ENCODE measurements at regions not wholly inside any gene's neighbourhood (a gene's known extent, or its start where the extent isn't known, plus 50 kb on each side); places are given as distances from the start of the nearest gene placed in this dataset.

GRCh38 chr5:17430241-17430640 is 67.8 kb upstream of the TAF11L2 start:
- intact Hi-C loops (cut with DNase I): no loop called here
- H3K4me3 ChIP-seq: no peak overlapping the region
- ATAC-seq (no peak), DNase-seq (no peak)
- no peaks in the 10 kb centered on the region for H3K9me3 ChIP-seq
- H3K27ac ChIP-seq: no peak overlapping the region
- 60 to 70% methylated on average over 5 of the region's 5 CpGs for WGBS, 2 donors
- no peak for TF ChIP-seq CTCF (IDR thresholded peaks at IDR 0.05)
- no peaks in the 10 kb centered on the region for H3K27me3 ChIP-seq
- H3K36me3 ChIP-seq: no peaks in the 10 kb centered on the region
- H3K4me1 ChIP-seq: peaks cover 0 to 23% (median 0%) of the 10 kb centered on the region in 9 donors

GRCh38 chr5:17431272-17432050 is 66.6 kb upstream of the TAF11L2 start:
- Histone ChIP-seq H3K9me3 (no peaks in the 10 kb centered on the region), H3K27me3 (no peaks in the 10 kb centered on the region), H3K4me1 (peaks cover 0 to 30% (median 0%) of the 10 kb centered on the region in 9 donors), H3K4me3 (no peak overlapping the region), H3K27ac (no peak overlapping the region), H3K36me3 (no peaks in the 10 kb centered on the region)
- TF ChIP-seq CTCF (IDR thresholded peaks at IDR 0.05): no peak
- WGBS, 2 donors: 88 to 89% methylated on average over 8 of the region's 8 CpGs
- ATAC-seq: no peak
- intact Hi-C loops (cut with DNase I): no loop called here
- no peak for DNase-seq

- Histone ChIP-seq H3K27ac (no peak overlapping the region), H3K27me3 (no peaks in the 10 kb centered on the region), H3K36me3 (no peaks in the 10 kb centered on the region), H3K9me3 (no peaks in the 10 kb centered on the region), H3K4me3 (no peak overlapping the region), H3K4me1 (peaks cover 0 to 35% (median 0%) of the 10 kb centered on the region in 9 donors)
- ATAC-seq (no peak), DNase-seq (no peak)
- intact Hi-C loops (cut with DNase I): no loop called here
- TF ChIP-seq CTCF (IDR thresholded peaks at IDR 0.05): no peak
- WGBS, 2 donors: 80 to 82% methylated on average over 3 of the region's 3 CpGs
These were observed 65.5 kb upstream of the TAF11L2 start for GRCh38 chr5:17432569-17432968.

DNA sequence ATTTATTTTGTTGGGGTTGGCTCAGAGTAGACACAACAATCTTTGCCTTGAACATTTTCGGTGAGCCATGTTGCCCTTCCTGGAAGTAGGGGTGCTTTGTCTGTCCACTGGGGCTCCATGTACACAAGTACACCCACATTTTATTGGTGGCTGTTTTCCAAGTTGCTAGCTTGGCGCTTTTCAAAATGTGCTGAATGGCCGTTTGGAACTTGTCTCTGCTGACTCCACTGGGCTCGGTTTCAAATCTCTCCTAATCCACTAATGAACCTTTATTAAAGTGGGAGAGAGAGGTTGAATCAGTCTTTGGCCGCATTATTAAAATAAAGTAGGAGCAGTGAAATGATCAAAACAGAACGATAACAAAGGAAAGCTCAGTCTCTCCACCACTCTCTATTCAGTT is 64.6 kb upstream of the TAF11L2 start:
- Histone ChIP-seq H3K4me1 (peaks cover 0 to 31% (median 0%) of the 10 kb centered on the region in 9 donors), H3K36me3 (no peaks in the 10 kb centered on the region), H3K4me3 (no peak overlapping the region), H3K27me3 (no peaks in the 10 kb centered on the region), H3K9me3 (no peaks in the 10 kb centered on the region), H3K27ac (no peak overlapping the region)
- no peak for TF ChIP-seq CTCF (IDR thresholded peaks at IDR 0.05)
- DNase-seq: no peak
- 73 to 76% methylated on average over 6 of the region's 6 CpGs for WGBS, 2 donors
- ATAC-seq: no peak
- intact Hi-C loops (cut with DNase I): no loop called here
